ENCODE measurements at regions not wholly inside any gene's neighbourhood (a gene's known extent, or its start where the extent isn't known, plus 50 kb on each side); places are given as distances from the start of the nearest gene placed in this dataset.
"Not testable (repeated sequence)": the region's sequence is repeated elsewhere in the genome, so short reads cannot be mapped to it uniquely, and the experiment has no call there.

GRCh38 chr3:75583116-75583515, 81.0 kb upstream of the FRG2C start:
- TF ChIP-seq, protein P1, sequence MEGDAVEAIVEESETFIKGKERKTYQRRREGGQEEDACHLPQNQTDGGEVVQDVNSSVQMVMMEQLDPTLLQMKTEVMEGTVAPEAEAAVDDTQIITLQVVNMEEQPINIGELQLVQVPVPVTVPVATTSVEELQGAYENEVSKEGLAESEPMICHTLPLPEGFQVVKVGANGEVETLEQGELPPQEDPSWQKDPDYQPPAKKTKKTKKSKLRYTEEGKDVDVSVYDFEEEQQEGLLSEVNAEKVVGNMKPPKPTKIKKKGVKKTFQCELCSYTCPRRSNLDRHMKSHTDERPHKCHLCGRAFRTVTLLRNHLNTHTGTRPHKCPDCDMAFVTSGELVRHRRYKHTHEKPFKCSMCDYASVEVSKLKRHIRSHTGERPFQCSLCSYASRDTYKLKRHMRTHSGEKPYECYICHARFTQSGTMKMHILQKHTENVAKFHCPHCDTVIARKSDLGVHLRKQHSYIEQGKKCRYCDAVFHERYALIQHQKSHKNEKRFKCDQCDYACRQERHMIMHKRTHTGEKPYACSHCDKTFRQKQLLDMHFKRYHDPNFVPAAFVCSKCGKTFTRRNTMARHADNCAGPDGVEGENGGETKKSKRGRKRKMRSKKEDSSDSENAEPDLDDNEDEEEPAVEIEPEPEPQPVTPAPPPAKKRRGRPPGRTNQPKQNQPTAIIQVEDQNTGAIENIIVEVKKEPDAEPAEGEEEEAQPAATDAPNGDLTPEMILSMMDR (conservative IDR thresholded peaks at IDR 0.05; ENCODE audit: low read depth, low read length): not testable (repeated sequence)
- TF ChIP-seq POLR2A (IDR thresholded peaks at IDR 0.05; ENCODE audit: low read depth, low read length); MXI1 (IDR thresholded peaks at IDR 0.05; ENCODE audit: borderline replicate concordance, low read depth, low read length); ELK1 (IDR thresholded peaks at IDR 0.05; ENCODE audit: borderline replicate concordance, low read depth, low read length); SMC3 (IDR thresholded peaks at IDR 0.05; ENCODE audit: low read depth, low read length); RAD21 (IDR thresholded peaks at IDR 0.05; ENCODE audit: low read length); CHD1 (IDR thresholded peaks at IDR 0.05; ENCODE audit: low read depth, low read length); CEBPB (IDR thresholded peaks at IDR 0.05; ENCODE audit: low read depth, low read length); RFX5 (IDR thresholded peaks at IDR 0.05; ENCODE audit: low read depth, low read length): not testable (repeated sequence)
- TF ChIP-seq, protein P2, sequence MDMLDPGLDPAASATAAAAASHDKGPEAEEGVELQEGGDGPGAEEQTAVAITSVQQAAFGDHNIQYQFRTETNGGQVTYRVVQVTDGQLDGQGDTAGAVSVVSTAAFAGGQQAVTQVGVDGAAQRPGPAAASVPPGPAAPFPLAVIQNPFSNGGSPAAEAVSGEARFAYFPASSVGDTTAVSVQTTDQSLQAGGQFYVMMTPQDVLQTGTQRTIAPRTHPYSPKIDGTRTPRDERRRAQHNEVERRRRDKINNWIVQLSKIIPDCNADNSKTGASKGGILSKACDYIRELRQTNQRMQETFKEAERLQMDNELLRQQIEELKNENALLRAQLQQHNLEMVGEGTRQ (IDR thresholded peaks at IDR 0.05; ENCODE audit: low read depth, low read length): not testable (repeated sequence)

Data from IMR-90 (cell line).